GM12878 (cell line): ENCODE measurements at regions not wholly inside any gene's neighbourhood (a gene's known extent, or its start where the extent isn't known, plus 50 kb on each side); places are given as distances from the start of the nearest gene placed in this dataset.

Experiments used
- ATAC-seq: fragments of 200-7000 bp; cut with Tn5 transposase; 3 replicates; pipeline ENCODE4 v1.9.1; 2020; ENCODE audit warnings: mild to moderate bottlenecking, moderate library complexity
- BruUV-seq: library from RNA; stranded (reverse); fragments of 400-500 nt; replicated peaks from 2 replicates; lab custom pipeline; 2021; lab: Mats Ljungman, UMichigan
- CTCF ChIA-PET: fragments of 300-600 bp; sonication (Branson Sonifier 250); formaldehyde crosslinking; extraction: SDS; loops from one replicate; lab custom pipeline; 2021; ENCODE audit warnings: inconsistent platforms; lab: Yijun Ruan, JAX
- POLR2A ChIA-PET: fragments of 350-600 bp; formaldehyde crosslinking; extraction: SDS; loops from one replicate; lab custom pipeline; 2021; ENCODE audit warnings: inconsistent platforms; lab: Charles Lee
- RAD21 ChIA-PET: fragments of 300-600 bp; sonication (Branson Sonifier 250); formaldehyde crosslinking; loops from one replicate; lab custom pipeline; 2023; ENCODE audit warnings: antibody characterized with exemption; ENCODE audit not compliant: unreplicated experiment; lab: Charles Lee
- SMC1A ChIA-PET: fragments of 300-600 bp; sonication (Branson Sonifier 250); formaldehyde crosslinking; loops from one replicate; lab custom pipeline; 2023; ENCODE audit not compliant: unreplicated experiment, uncharacterized antibody; lab: Charles Lee
- DNase-seq: peaks from one replicate; pipeline ENCODE4 v3.0.0-alpha.2; 2011; ENCODE audit warnings: low read depth, low spot score
- FAIRE-seq: peaks from 3 replicates; lab custom pipeline; 2011; peaks lifted over from hg19 to GRCh38; lab: Jason Lieb, UNC
- H2AFZ ChIP-seq: 2 replicates; pipeline ENCODE4 v1.6.0; 2011; ENCODE audit warnings: low read depth, low read length, control low read depth; ENCODE audit not compliant: control insufficient read depth
- H3K27ac ChIP-seq: 2 replicates; pipeline ENCODE4 v1.5.1; 2011; ENCODE audit warnings: control low read depth; ENCODE audit not compliant: control insufficient read depth, insufficient read depth
- H3K27me3 ChIP-seq, 2 experiments: replicated peaks in 1 of 2; 2 replicates each; pipeline versions ENCODE4 v1.6.0 to v1.6.1; 2011; ENCODE audit warnings: low read length in 1 of 2; ENCODE audit not compliant: control insufficient read depth in 2 of 2, insufficient read depth in 2 of 2
- H3K36me3 ChIP-seq, 2 experiments: 2 replicates each; pipeline ENCODE4 v1.5.1; 2011; ENCODE audit warnings: low read length in 1 of 2; ENCODE audit not compliant: control insufficient read depth in 2 of 2, insufficient read depth in 2 of 2
- H3K4me1 ChIP-seq: 2 replicates; pipeline ENCODE4 v1.6.1; 2011; ENCODE audit warnings: mild to moderate bottlenecking, low read length, moderate library complexity, mixed read lengths; ENCODE audit not compliant: control insufficient read depth, insufficient read depth
- H3K4me2 ChIP-seq: 2 replicates; pipeline ENCODE4 v1.6.0; 2011; ENCODE audit warnings: control low read depth; ENCODE audit not compliant: control insufficient read depth, insufficient read depth
- H3K4me3 ChIP-seq: fragments of 200-600 bp; sonication (generic); 2 replicates; pipeline ENCODE4 v1.5.1; 2016
- H3K79me2 ChIP-seq: 2 replicates; pipeline ENCODE4 v1.6.0; 2011; ENCODE audit warnings: low read length; ENCODE audit not compliant: control insufficient read depth, insufficient read depth
- H3K9ac ChIP-seq: 2 replicates; pipeline ENCODE4 v1.8.0; 2011; ENCODE audit warnings: low read length, control low read depth, mixed read lengths; ENCODE audit not compliant: control insufficient read depth, insufficient read depth
- H3K9me3 ChIP-seq: replicated peaks from 3 replicates; pipeline ENCODE4 v1.5.1; 2011; ENCODE audit warnings: mild to moderate bottlenecking, low read length; ENCODE audit not compliant: control insufficient read depth, insufficient read depth
- H4K20me1 ChIP-seq: 2 replicates; pipeline ENCODE4 v1.6.0; 2011; ENCODE audit not compliant: control insufficient read depth, insufficient read depth
- CUX1 ChIP-seq: IDR thresholded peaks from 2 replicates; pipeline ENCODE4 v1.6.1; 2012; ENCODE audit warnings: improper control_type of control experiment, low read depth, low read length; ENCODE audit not compliant: insufficient replicate concordance
- GATAD2B ChIP-seq: fragments of 450-650 bp; conservative IDR thresholded peaks from 2 replicates; pipeline ENCODE4 v1.6.1; 2017; ENCODE audit warnings: low read depth, mild to moderate bottlenecking, moderate library complexity
- KLF5 ChIP-seq: fragments of 450-650 bp; IDR thresholded peaks from 2 replicates; pipeline ENCODE4 v1.6.1; 2014; ENCODE audit warnings: mild to moderate bottlenecking; ENCODE audit not compliant: partially characterized antibody
- MTA3 ChIP-seq: IDR thresholded peaks from 2 replicates; pipeline ENCODE4 v1.6.1; 2012; ENCODE audit warnings: low read length, inconsistent platforms, borderline replicate concordance
- MYB ChIP-seq: fragments of 150-350 bp; IDR thresholded peaks from 2 replicates; pipeline ENCODE4 v1.6.1; 2014; ENCODE audit warnings: mild to moderate bottlenecking, low read depth, low read length, borderline replicate concordance
- NFIC ChIP-seq: IDR thresholded peaks from 2 replicates; pipeline ENCODE4 v1.6.1; 2012; ENCODE audit warnings: low read depth, mild to moderate bottlenecking, inconsistent platforms, low read length, moderate library complexity
- POLR2AphosphoS2 ChIP-seq: IDR thresholded peaks from 2 replicates; pipeline ENCODE4 v1.6.1; 2011; ENCODE audit warnings: low read depth, mild to moderate bottlenecking, low read length, improper control_type of control experiment, moderate library complexity
- SMAD5 ChIP-seq: IDR thresholded peaks from 2 replicates; pipeline ENCODE4 v1.6.1; 2016; ENCODE audit warnings: antibody characterized with exemption, low read depth
- ZNF24 ChIP-seq: fragments of 450-650 bp; IDR thresholded peaks from 2 replicates; pipeline ENCODE4 v1.6.1; 2017; ENCODE audit warnings: antibody characterized with exemption, mild to moderate bottlenecking
- WGBS: methylation state at CpG from one replicate; pipeline ENCODE4 v1.1.6; 2016; ENCODE audit warnings: low lambda C conversion rate; ENCODE audit not compliant: insufficient replicate concordance, insufficient coverage; ENCODE audit errors: missing lambda C conversion rate; 5-methylcytosine and 5-hydroxymethylcytosine counted together
- in situ Hi-C: fragments of 300-500 bp; cut with MboI; formaldehyde crosslinking; loops from 9 replicates; pipeline ENCODE4 v1.14.3; 2018; ENCODE audit warnings: mixed read lengths
- intact Hi-C: fragments of 100-400 bp; cut with micrococcal nuclease; formaldehyde crosslinking; loops from one replicate; pipeline ENCODE4 v1.14.2; 2022; ENCODE audit not compliant: unreplicated experiment
- TF ChIP-seq, protein P1 (sequence below): fragments of 450-650 bp; IDR thresholded peaks from 2 replicates; pipeline ENCODE4 v1.6.1; 2017; ENCODE audit warnings: mild to moderate bottlenecking, low read depth, inconsistent platforms; ENCODE audit not compliant: poor library complexity, severe bottlenecking
- TF ChIP-seq, protein P2 (sequence below): fragments of 450-650 bp; IDR thresholded peaks from 2 replicates; pipeline ENCODE4 v1.6.1; 2017; ENCODE audit warnings: borderline replicate concordance
- TF ChIP-seq, protein P3 (sequence below): fragments of 450-650 bp; formaldehyde crosslinking; IDR thresholded peaks from 2 replicates; pipeline ENCODE4 v1.4.0; 2020; ENCODE audit warnings: mild to moderate bottlenecking, moderate library complexity

DNA sequence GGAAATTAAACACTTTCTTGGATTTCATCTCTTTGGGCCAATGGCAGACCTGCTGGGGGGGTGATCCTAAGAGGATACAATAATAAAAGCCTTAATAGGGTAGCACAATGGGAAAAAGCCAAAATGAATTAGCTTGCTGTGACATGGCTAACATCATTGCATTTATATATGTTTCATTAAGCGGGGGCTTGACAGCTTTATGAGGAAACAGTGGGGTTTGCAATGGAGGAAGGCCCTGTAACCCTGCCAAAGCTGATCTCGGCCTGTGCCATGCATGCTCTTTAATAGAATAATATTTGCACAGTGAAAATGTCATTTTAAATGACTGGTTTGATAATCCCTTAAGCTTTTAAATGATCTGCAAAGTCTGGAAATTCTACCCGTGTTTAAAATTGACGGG, 291.5 kb downstream of the SLC4A3 start:
- FAIRE-seq: no peak
- H3K36me3 ChIP-seq: no peaks in the 10 kb centered on the region
- ChIA-PET SMC1A (interaction anchor here (1.3 kb wide), 1 partner anchor 8 kb away, joined by 3 read pairs; no protein-coding TSS in a partner anchor), POLR2A (no interaction called here), RAD21 (no interaction called here), CTCF (no interaction called here)
- no peak overlapping the region for H3K4me3 ChIP-seq
- H4K20me1 ChIP-seq: no peaks in the 10 kb centered on the region
- H3K9me3 ChIP-seq: no peaks in the 10 kb centered on the region
- H3K27me3 ChIP-seq: no peaks in the 10 kb centered on the region
- ATAC-seq: no peak
- H3K4me1 ChIP-seq: no peaks in the 10 kb centered on the region
- no peak for DNase-seq
- H3K79me2 ChIP-seq: no peaks in the 10 kb centered on the region
- no peak overlapping the region for H2AFZ ChIP-seq
- intact Hi-C loops: no loop called here
- no TSS peak for BruUV-seq
- no peak overlapping the region for H3K4me2 ChIP-seq
- H3K27ac ChIP-seq: no peak overlapping the region
- in situ Hi-C loops: no loop called here
- no peak overlapping the region for H3K9ac ChIP-seq
- WGBS: 42% methylated on average over 4 of the region's 4 CpGs
- no peak for TF ChIP-seq ZNF24
- TF ChIP-seq, protein P1, sequence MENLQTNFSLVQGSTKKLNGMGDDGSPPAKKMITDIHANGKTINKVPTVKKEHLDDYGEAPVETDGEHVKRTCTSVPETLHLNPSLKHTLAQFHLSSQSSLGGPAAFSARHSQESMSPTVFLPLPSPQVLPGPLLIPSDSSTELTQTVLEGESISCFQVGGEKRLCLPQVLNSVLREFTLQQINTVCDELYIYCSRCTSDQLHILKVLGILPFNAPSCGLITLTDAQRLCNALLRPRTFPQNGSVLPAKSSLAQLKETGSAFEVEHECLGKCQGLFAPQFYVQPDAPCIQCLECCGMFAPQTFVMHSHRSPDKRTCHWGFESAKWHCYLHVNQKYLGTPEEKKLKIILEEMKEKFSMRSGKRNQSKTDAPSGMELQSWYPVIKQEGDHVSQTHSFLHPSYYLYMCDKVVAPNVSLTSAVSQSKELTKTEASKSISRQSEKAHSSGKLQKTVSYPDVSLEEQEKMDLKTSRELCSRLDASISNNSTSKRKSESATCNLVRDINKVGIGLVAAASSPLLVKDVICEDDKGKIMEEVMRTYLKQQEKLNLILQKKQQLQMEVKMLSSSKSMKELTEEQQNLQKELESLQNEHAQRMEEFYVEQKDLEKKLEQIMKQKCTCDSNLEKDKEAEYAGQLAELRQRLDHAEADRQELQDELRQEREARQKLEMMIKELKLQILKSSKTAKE: no peak
- TF ChIP-seq POLR2AphosphoS2: no peak
- no peak for TF ChIP-seq MTA3
- TF ChIP-seq GATAD2B: no peak
- TF ChIP-seq, protein P2, sequence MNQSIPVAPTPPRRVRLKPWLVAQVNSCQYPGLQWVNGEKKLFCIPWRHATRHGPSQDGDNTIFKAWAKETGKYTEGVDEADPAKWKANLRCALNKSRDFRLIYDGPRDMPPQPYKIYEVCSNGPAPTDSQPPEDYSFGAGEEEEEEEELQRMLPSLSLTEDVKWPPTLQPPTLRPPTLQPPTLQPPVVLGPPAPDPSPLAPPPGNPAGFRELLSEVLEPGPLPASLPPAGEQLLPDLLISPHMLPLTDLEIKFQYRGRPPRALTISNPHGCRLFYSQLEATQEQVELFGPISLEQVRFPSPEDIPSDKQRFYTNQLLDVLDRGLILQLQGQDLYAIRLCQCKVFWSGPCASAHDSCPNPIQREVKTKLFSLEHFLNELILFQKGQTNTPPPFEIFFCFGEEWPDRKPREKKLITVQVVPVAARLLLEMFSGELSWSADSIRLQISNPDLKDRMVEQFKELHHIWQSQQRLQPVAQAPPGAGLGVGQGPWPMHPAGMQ: no peak
- TF ChIP-seq CUX1: no peak
- no peak for TF ChIP-seq SMAD5
- no peak for TF ChIP-seq MYB
- no peak for TF ChIP-seq KLF5
- no peak for TF ChIP-seq NFIC
- TF ChIP-seq, protein P3, sequence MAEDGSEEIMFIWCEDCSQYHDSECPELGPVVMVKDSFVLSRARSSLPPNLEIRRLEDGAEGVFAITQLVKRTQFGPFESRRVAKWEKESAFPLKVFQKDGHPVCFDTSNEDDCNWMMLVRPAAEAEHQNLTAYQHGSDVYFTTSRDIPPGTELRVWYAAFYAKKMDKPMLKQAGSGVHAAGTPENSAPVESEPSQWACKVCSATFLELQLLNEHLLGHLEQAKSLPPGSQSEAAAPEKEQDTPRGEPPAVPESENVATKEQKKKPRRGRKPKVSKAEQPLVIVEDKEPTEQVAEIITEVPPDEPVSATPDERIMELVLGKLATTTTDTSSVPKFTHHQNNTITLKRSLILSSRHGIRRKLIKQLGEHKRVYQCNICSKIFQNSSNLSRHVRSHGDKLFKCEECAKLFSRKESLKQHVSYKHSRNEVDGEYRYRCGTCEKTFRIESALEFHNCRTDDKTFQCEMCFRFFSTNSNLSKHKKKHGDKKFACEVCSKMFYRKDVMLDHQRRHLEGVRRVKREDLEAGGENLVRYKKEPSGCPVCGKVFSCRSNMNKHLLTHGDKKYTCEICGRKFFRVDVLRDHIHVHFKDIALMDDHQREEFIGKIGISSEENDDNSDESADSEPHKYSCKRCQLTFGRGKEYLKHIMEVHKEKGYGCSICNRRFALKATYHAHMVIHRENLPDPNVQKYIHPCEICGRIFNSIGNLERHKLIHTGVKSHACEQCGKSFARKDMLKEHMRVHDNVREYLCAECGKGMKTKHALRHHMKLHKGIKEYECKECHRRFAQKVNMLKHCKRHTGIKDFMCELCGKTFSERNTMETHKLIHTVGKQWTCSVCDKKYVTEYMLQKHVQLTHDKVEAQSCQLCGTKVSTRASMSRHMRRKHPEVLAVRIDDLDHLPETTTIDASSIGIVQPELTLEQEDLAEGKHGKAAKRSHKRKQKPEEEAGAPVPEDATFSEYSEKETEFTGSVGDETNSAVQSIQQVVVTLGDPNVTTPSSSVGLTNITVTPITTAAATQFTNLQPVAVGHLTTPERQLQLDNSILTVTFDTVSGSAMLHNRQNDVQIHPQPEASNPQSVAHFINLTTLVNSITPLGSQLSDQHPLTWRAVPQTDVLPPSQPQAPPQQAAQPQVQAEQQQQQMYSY (CRISPR knock-in tag): no peak
